ENCODE measurements at regions not wholly inside any gene's neighbourhood (a gene's known extent, or its start where the extent isn't known, plus 50 kb on each side); places are given as distances from the start of the nearest gene placed in this dataset.

DNA sequence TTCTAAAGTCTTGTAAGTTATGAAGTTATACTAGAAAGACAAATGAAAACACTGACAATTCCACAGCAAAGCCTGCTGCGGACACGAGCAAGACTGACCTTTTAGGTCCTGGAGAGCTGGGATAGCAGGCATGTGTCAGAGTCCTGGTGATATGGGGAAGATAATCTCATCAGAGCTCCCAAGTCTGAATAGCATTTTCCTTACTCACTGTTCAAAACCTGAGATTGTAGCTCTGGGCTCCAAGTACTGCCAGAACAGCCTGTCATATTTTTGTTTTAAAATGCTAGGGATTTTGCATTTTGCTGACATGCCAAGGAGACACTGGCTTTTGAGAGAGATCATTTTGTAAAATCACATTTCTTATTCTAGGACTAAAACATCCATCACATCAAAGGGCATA lies 90.1 kb downstream of the DRD1 start:
- TF ChIP-seq TCF4 (CRISPR knock-in tag; IDR thresholded peaks at IDR 0.05; ENCODE audit: borderline replicate concordance) (no peak), ZNF565 (CRISPR knock-in tag; conservative IDR thresholded peaks at IDR 0.05; ENCODE audit: low read depth) (no peak), TSHZ2 (CRISPR knock-in tag; IDR thresholded peaks at IDR 0.05) (no peak), CSDC2 (CRISPR knock-in tag; IDR thresholded peaks at IDR 0.05) (no peak), PATZ1 (CRISPR knock-in tag; IDR thresholded peaks at IDR 0.05; ENCODE audit: borderline replicate concordance) (no peak), CREB5 (CRISPR knock-in tag; IDR thresholded peaks at IDR 0.05; ENCODE audit: low read depth) (no peak), ZNF70 (CRISPR knock-in tag; IDR thresholded peaks at IDR 0.05) (no peak), ARNTL (CRISPR knock-in tag; IDR thresholded peaks at IDR 0.05; ENCODE audit: borderline replicate concordance, low read depth) (no peak), ZFP30 (CRISPR knock-in tag; IDR thresholded peaks at IDR 0.05) (no peak), RARB (CRISPR knock-in tag; IDR thresholded peaks at IDR 0.05) (no peak)
- TF ChIP-seq, protein P1, sequence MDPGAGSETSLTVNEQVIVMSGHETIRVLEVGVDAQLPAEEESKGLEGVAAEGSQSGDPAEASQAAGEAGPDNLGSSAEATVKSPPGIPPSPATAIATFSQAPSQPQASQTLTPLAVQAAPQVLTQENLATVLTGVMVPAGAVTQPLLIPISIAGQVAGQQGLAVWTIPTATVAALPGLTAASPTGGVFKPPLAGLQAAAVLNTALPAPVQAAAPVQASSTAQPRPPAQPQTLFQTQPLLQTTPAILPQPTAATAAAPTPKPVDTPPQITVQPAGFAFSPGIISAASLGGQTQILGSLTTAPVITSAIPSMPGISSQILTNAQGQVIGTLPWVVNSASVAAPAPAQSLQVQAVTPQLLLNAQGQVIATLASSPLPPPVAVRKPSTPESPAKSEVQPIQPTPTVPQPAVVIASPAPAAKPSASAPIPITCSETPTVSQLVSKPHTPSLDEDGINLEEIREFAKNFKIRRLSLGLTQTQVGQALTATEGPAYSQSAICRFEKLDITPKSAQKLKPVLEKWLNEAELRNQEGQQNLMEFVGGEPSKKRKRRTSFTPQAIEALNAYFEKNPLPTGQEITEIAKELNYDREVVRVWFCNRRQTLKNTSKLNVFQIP (CRISPR knock-in tag; IDR thresholded peaks at IDR 0.05; ENCODE audit: borderline replicate concordance, low read depth): no peak
